HepG2 (cell line): ENCODE measurements at regions not wholly inside any gene's neighbourhood (a gene's known extent, or its start where the extent isn't known, plus 50 kb on each side); places are given as distances from the start of the nearest gene placed in this dataset.

Source experiments
- ATAC-seq: fragments of 200-7000 bp; cut with Tn5 transposase; 3 replicates; pipeline ENCODE4 v1.9.1; 2020; ENCODE audit warnings: mild to moderate bottlenecking, moderate library complexity
- BruUV-seq: library from RNA; stranded (reverse); fragments of 400-500 nt; replicated peaks from 2 replicates; lab custom pipeline; 2021; lab: Mats Ljungman, UMichigan
- CTCF ChIA-PET: fragments of 300-600 bp; formaldehyde crosslinking; extraction: SDS; loops from one replicate; lab custom pipeline; 2021; ENCODE audit warnings: low total read pairs, inconsistent platforms, low intra/inter-chr PET ratio; lab: Yijun Ruan, JAX
- POLR2A ChIA-PET: fragments of 350-600 bp; sonication (Branson Sonifier 250); formaldehyde crosslinking; loops from one replicate; lab custom pipeline; 2020; ENCODE audit warnings: antibody characterized with exemption, inconsistent platforms; lab: Yijun Ruan, JAX
- DNase-seq: peaks from one replicate; pipeline ENCODE4 v3.0.0-alpha.2; 2015; ENCODE audit warnings: low spot score
- FAIRE-seq: peaks from 3 replicates; lab custom pipeline; 2011; peaks lifted over from hg19 to GRCh38; lab: Jason Lieb, UNC
- H2AFZ ChIP-seq: one replicate; pipeline ENCODE4 v1.6.1; 2011; ENCODE audit warnings: low read length, inconsistent platforms
- H3K27ac ChIP-seq: fragments of 300-600 bp; 3 replicates; pipeline ENCODE4 v1.8.0; 2011; ENCODE audit warnings: mixed run types, mild to moderate bottlenecking, mixed read lengths, low read length, inconsistent platforms; ENCODE audit not compliant: insufficient read depth; ENCODE audit errors: extremely low read length
- H3K27me3 ChIP-seq, 2 experiments: fragments of 200-600 bp in 1 of 2; 2 replicates in 1 of 2; 3 replicates in 1 of 2; pipeline versions ENCODE4 v1.6.0 to v1.8.0; 2011; ENCODE audit warnings: low read length in 2 of 2, mild to moderate bottlenecking in 2 of 2, moderate library complexity in 2 of 2, inconsistent platforms in 1 of 2; ENCODE audit not compliant: insufficient read depth in 2 of 2, control insufficient read depth in 1 of 2
- H3K36me3 ChIP-seq, 2 experiments: fragments of 200-600 bp in 1 of 2; replicated peaks in 1 of 2; 2 replicates in 1 of 2; 3 replicates in 1 of 2; pipeline versions ENCODE4 v1.5.1 to v1.8.0; 2011; ENCODE audit warnings: low read length in 2 of 2, inconsistent platforms in 1 of 2; ENCODE audit not compliant: insufficient read depth in 2 of 2, control insufficient read depth in 1 of 2
- H3K4me1 ChIP-seq: 2 replicates; pipeline ENCODE4 v1.5.1; 2012; ENCODE audit warnings: low read length, inconsistent platforms; ENCODE audit not compliant: insufficient read depth
- H3K4me2 ChIP-seq: 2 replicates; pipeline ENCODE4 v1.6.0; 2011; ENCODE audit warnings: low read depth, low read length, inconsistent platforms
- H3K4me3 ChIP-seq, 3 experiments: fragments of 200-600 bp in 1 of 3; sonication (generic), shearing (Covaris generic) in 1 of 3; replicated peaks in 1 of 3; 2 replicates each; pipeline ENCODE4 v1.5.1; 2011 to 2016; ENCODE audit warnings: low read length in 3 of 3, inconsistent platforms in 2 of 3, low read depth in 2 of 3, mild to moderate bottlenecking in 2 of 3, control low read depth in 1 of 3, mixed read lengths in 1 of 3; ENCODE audit not compliant: insufficient read depth in 1 of 3
- H3K79me2 ChIP-seq: one replicate; pipeline ENCODE4 v1.6.1; 2011; ENCODE audit warnings: low read length, inconsistent platforms; ENCODE audit not compliant: insufficient read depth
- H3K9ac ChIP-seq: 2 replicates; pipeline ENCODE4 v1.6.0; 2011; ENCODE audit warnings: mild to moderate bottlenecking, low read depth, low read length, inconsistent platforms; ENCODE audit not compliant: insufficient read depth
- H3K9me3 ChIP-seq: 2 replicates; pipeline ENCODE4 v1.5.1; 2012; ENCODE audit warnings: mild to moderate bottlenecking, low read length
- H4K20me1 ChIP-seq: 2 replicates; pipeline ENCODE4 v1.6.0; 2011; ENCODE audit warnings: inconsistent platforms, mild to moderate bottlenecking, low read length, moderate library complexity; ENCODE audit not compliant: insufficient read depth
- CREM ChIP-seq, 2 experiments: sonication (generic) in 1 of 2; formaldehyde crosslinking in 1 of 2; IDR thresholded peaks; 2 replicates each; pipeline versions ENCODE4 v1.4.0 to v1.6.1; 2016 to 2020; ENCODE audit warnings: antibody characterized with exemption in 1 of 2, mild to moderate bottlenecking in 1 of 2, missing genetic modification reagents in 1 of 2
- KDM1A ChIP-seq: IDR thresholded peaks from 2 replicates; pipeline ENCODE4 v1.6.1; 2016; ENCODE audit warnings: missing compliant biosample characterization
- KDM5B ChIP-seq: sonication (generic); formaldehyde crosslinking; IDR thresholded peaks from 2 replicates; pipeline ENCODE4 v1.4.0; 2020; ENCODE audit warnings: missing genetic modification reagents, mild to moderate bottlenecking, borderline replicate concordance
- NPAS2 ChIP-seq: sonication (generic); formaldehyde crosslinking; IDR thresholded peaks from 2 replicates; pipeline ENCODE4 v1.8.0; 2022; ENCODE audit warnings: mild to moderate bottlenecking, missing genetic modification reagents, borderline replicate concordance
- RAD21 ChIP-seq: fragments of 450-650 bp; formaldehyde crosslinking; IDR thresholded peaks from 2 replicates; pipeline ENCODE4 v1.5.0; 2020; ENCODE audit warnings: mild to moderate bottlenecking
- RXRA ChIP-seq: sonication (generic); formaldehyde crosslinking; IDR thresholded peaks from 2 replicates; pipeline ENCODE4 v1.5.1; 2020; ENCODE audit warnings: missing genetic modification reagents
- SAP130 ChIP-seq: IDR thresholded peaks from 2 replicates; pipeline ENCODE4 v1.6.1; 2016; ENCODE audit warnings: low read depth
- SOX6 ChIP-seq, 2 experiments: fragments of 450-650 bp in 1 of 2; sonication (generic) in 1 of 2; formaldehyde crosslinking in 1 of 2; IDR thresholded peaks; 2 replicates each; pipeline versions ENCODE4 v1.4.0 to v1.6.1; 2017 to 2020; ENCODE audit warnings: antibody characterized with exemption in 1 of 2, mild to moderate bottlenecking in 1 of 2, missing genetic modification reagents in 1 of 2
- SP5 ChIP-seq: IDR thresholded peaks from 2 replicates; pipeline ENCODE4 v1.6.1; 2016; ENCODE audit warnings: low read depth, borderline replicate concordance
- TIGD3 ChIP-seq: sonication (generic); formaldehyde crosslinking; IDR thresholded peaks from 2 replicates; pipeline ENCODE4 v1.5.1; 2020; ENCODE audit warnings: mild to moderate bottlenecking, missing genetic modification reagents, borderline replicate concordance
- ZMYM2 ChIP-seq: sonication (generic); formaldehyde crosslinking; IDR thresholded peaks from 2 replicates; pipeline ENCODE4 v1.8.0; 2022; ENCODE audit warnings: mild to moderate bottlenecking, missing genetic modification reagents
- ZNF335 ChIP-seq: sonication (generic); formaldehyde crosslinking; IDR thresholded peaks from 2 replicates; pipeline ENCODE4 v1.4.0; 2020; ENCODE audit warnings: missing genetic modification reagents
- ZNF530 ChIP-seq: sonication (generic); formaldehyde crosslinking; IDR thresholded peaks from 2 replicates; pipeline ENCODE4 v1.5.0; 2020; ENCODE audit warnings: low read depth, mild to moderate bottlenecking, missing genetic modification reagents
- ZSCAN12 ChIP-seq: sonication (generic); formaldehyde crosslinking; IDR thresholded peaks from 2 replicates; pipeline ENCODE4 v1.9.0; 2021; ENCODE audit warnings: mild to moderate bottlenecking, missing genetic modification reagents
- WGBS: methylation state at CpG from one replicate; pipeline ENCODE4 v1.1.6; 2017; ENCODE audit warnings: low lambda C conversion rate; 5-methylcytosine and 5-hydroxymethylcytosine counted together
- in situ Hi-C: cut with HindIII; loops from 2 replicates; pipeline ENCODE4 v1.10.0; 2017; ENCODE audit warnings: low pct_unique_long_range_greater_than_20kb; ENCODE audit not compliant: extremely low pct_ligation_motif_present
- intact Hi-C: fragments of 100-400 bp; cut with micrococcal nuclease; formaldehyde crosslinking; loops from one replicate; pipeline ENCODE4 v1.10.0; 2022; ENCODE audit not compliant: unreplicated experiment
- TF ChIP-seq, protein P1 (sequence below): sonication (generic); formaldehyde crosslinking; IDR thresholded peaks from 2 replicates; pipeline ENCODE4 v1.4.0; 2020; ENCODE audit warnings: missing genetic modification reagents, borderline replicate concordance
- TF ChIP-seq, protein P2 (sequence below): sonication (generic); formaldehyde crosslinking; IDR thresholded peaks from 2 replicates; pipeline ENCODE4 v1.4.0; 2020; ENCODE audit warnings: missing genetic modification reagents, borderline replicate concordance

DNA sequence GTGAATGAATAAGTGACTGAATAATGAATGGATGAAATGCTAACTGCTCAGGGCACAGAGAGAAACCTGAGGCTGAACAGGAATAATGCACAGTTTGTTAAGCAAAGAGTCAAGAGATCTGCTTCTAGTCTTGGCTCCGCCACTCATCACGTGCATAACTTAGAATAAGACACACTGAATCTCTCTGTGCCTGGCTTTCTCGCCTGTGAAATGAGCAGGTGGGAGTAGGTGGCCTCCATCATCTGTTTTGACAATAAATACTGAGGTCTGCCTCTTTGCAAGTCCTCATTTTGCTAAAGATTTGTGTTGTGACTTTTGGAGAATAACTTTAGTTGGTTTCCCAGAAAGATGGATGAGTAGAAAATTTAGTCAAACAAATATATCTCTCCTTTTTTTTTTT, 318.0 kb downstream of the FBXW7 start:
- 9% methylated on average over 3 of the region's 3 CpGs for WGBS
- H3K79me2 ChIP-seq, result no peaks in the 10 kb centered on the region
- in situ Hi-C loops (no loop called here), intact Hi-C loops (no loop called here)
- no peak overlapping the region for H3K4me2 ChIP-seq
- no peaks in the 10 kb centered on the region for H3K36me3 ChIP-seq
- no peak for FAIRE-seq
- no peak overlapping the region for H2AFZ ChIP-seq
- no peak overlapping the region for H3K9ac ChIP-seq
- H3K4me1 ChIP-seq, result no peaks in the 10 kb centered on the region
- H3K4me3 ChIP-seq, result no peak overlapping the region
- H4K20me1 ChIP-seq, result no peaks in the 10 kb centered on the region
- H3K9me3 ChIP-seq, result no peaks in the 10 kb centered on the region
- no peak overlapping the region for H3K27ac ChIP-seq
- DNase-seq, result no peak
- H3K27me3 ChIP-seq, result 0 out of 5 replicates have a peak, but pooled peaks cover 0 to 3% of the 10 kb centered on the region in 2 experiments
- ATAC-seq, result no peak
- no TSS peak for BruUV-seq
- POLR2A ChIA-PET, result no interaction called here
- no peak for TF ChIP-seq RAD21 (CRISPR knock-in tag)
- no peak for TF ChIP-seq SAP130 (CRISPR knock-in tag)
- TF ChIP-seq ZNF530 (CRISPR knock-in tag), result no peak
- no peak for TF ChIP-seq NPAS2 (CRISPR knock-in tag)
- TF ChIP-seq, protein P1, sequence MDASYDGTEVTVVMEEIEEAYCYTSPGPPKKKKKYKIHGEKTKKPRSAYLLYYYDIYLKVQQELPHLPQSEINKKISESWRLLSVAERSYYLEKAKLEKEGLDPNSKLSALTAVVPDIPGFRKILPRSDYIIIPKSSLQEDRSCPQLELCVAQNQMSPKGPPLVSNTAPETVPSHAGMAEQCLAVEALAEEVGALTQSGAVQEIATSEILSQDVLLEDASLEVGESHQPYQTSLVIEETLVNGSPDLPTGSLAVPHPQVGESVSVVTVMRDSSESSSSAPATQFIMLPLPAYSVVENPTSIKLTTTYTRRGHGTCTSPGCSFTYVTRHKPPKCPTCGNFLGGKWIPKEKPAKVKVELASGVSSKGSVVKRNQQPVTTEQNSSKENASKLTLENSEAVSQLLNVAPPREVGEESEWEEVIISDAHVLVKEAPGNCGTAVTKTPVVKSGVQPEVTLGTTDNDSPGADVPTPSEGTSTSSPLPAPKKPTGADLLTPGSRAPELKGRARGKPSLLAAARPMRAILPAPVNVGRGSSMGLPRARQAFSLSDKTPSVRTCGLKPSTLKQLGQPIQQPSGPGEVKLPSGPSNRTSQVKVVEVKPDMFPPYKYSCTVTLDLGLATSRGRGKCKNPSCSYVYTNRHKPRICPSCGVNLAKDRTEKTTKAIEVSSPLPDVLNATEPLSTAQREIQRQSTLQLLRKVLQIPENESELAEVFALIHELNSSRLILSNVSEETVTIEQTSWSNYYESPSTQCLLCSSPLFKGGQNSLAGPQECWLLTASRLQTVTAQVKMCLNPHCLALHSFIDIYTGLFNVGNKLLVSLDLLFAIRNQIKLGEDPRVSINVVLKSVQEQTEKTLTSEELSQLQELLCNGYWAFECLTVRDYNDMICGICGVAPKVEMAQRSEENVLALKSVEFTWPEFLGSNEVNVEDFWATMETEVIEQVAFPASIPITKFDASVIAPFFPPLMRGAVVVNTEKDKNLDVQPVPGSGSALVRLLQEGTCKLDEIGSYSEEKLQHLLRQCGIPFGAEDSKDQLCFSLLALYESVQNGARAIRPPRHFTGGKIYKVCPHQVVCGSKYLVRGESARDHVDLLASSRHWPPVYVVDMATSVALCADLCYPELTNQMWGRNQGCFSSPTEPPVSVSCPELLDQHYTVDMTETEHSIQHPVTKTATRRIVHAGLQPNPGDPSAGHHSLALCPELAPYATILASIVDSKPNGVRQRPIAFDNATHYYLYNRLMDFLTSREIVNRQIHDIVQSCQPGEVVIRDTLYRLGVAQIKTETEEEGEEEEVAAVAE (CRISPR knock-in tag), result no peak
- no peak for TF ChIP-seq ZNF335 (CRISPR knock-in tag)
- TF ChIP-seq CREM (IDR thresholded peaks at IDR 0.05), result no peak
- TF ChIP-seq CREM (CRISPR knock-in tag; IDR thresholded peaks at IDR 0.05), result no peak
- TF ChIP-seq KDM5B (CRISPR knock-in tag), result no peak
- no peak for TF ChIP-seq TIGD3 (CRISPR knock-in tag)
- TF ChIP-seq RXRA, result no peak
- TF ChIP-seq KDM1A (CRISPR knock-in tag), result no peak
- TF ChIP-seq SP5 (CRISPR knock-in tag), result no peak
- TF ChIP-seq SOX6 (IDR thresholded peaks at IDR 0.05), result no peak
- no peak for TF ChIP-seq SOX6 (CRISPR knock-in tag; IDR thresholded peaks at IDR 0.05)
- no peak for TF ChIP-seq ZSCAN12
- TF ChIP-seq, protein P2, sequence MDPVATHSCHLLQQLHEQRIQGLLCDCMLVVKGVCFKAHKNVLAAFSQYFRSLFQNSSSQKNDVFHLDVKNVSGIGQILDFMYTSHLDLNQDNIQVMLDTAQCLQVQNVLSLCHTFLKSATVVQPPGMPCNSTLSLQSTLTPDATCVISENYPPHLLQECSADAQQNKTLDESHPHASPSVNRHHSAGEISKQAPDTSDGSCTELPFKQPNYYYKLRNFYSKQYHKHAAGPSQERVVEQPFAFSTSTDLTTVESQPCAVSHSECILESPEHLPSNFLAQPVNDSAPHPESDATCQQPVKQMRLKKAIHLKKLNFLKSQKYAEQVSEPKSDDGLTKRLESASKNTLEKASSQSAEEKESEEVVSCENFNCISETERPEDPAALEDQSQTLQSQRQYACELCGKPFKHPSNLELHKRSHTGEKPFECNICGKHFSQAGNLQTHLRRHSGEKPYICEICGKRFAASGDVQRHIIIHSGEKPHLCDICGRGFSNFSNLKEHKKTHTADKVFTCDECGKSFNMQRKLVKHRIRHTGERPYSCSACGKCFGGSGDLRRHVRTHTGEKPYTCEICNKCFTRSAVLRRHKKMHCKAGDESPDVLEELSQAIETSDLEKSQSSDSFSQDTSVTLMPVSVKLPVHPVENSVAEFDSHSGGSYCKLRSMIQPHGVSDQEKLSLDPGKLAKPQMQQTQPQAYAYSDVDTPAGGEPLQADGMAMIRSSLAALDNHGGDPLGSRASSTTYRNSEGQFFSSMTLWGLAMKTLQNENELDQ (CRISPR knock-in tag), result no peak
- no peak for TF ChIP-seq ZMYM2 (CRISPR knock-in tag)
- CTCF ChIA-PET, result no interaction called here
